ENCODE measurements at regions not wholly inside any gene's neighbourhood (a gene's known extent, or its start where the extent isn't known, plus 50 kb on each side); places are given as distances from the start of the nearest gene placed in this dataset.

GRCh38 chr9:80066931-80067330 lies 495.2 kb downstream of the TLE4 start:
- DNase-seq (ENCODE audit: low read depth), result no peak

GRCh38 chr9:80062567-80062966 lies 490.8 kb downstream of the TLE4 start:
- DNase-seq (ENCODE audit: low read depth), result no peak

GRCh38 chr9:80061940-80062339 lies 490.2 kb downstream of the TLE4 start:
- no peak for DNase-seq (ENCODE audit: low read depth)

- no peak for DNase-seq (ENCODE audit: low read depth)
Measured at GRCh38 chr9:80061096-80061495, 489.3 kb downstream of the TLE4 start.

GRCh38 chr9:80059979-80060378 lies 488.2 kb downstream of the TLE4 start:
- DNase-seq (ENCODE audit: low read depth), result no peak

- no peak for DNase-seq (ENCODE audit: low read depth)
Measured at GRCh38 chr9:80059191-80059590, 487.4 kb downstream of the TLE4 start.

- no peak for DNase-seq (ENCODE audit: low read depth)
Measured at GRCh38 chr9:80052830-80053229, 481.1 kb downstream of the TLE4 start.

GRCh38 chr9:80049096-80049782 lies 477.5 kb downstream of the TLE4 start:
- DNase-seq (ENCODE audit: low read depth), result no peak

GRCh38 chr9:80046481-80046880 lies 474.7 kb downstream of the TLE4 start:
- DNase-seq (ENCODE audit: low read depth), result no peak

GRCh38 chr9:80041821-80042220 lies 470.1 kb downstream of the TLE4 start:
- no peak for DNase-seq (ENCODE audit: low read depth)

- DNase-seq (ENCODE audit: low read depth), result no peak
Measured at GRCh38 chr9:80040457-80040856, 468.7 kb downstream of the TLE4 start.

- no peak for DNase-seq (ENCODE audit: low read depth)
Measured at GRCh38 chr9:80030801-80031200, 459.0 kb downstream of the TLE4 start.

GRCh38 chr9:80028501-80028900 lies 456.7 kb downstream of the TLE4 start:
- no peak for DNase-seq (ENCODE audit: low read depth)

GRCh38 chr9:80025796-80026520 lies 454.2 kb downstream of the TLE4 start:
- DNase-seq (ENCODE audit: low read depth), result no peak

GRCh38 chr9:80025131-80025530 lies 453.4 kb downstream of the TLE4 start:
- DNase-seq (ENCODE audit: low read depth), result no peak

GRCh38 chr9:80020530-80020929 lies 448.8 kb downstream of the TLE4 start:
- DNase-seq (ENCODE audit: low read depth), result no peak

- DNase-seq (ENCODE audit: low read depth), result no peak
Measured at GRCh38 chr9:80020056-80020455, 448.3 kb downstream of the TLE4 start.

- DNase-seq (ENCODE audit: low read depth), result no peak
Measured at GRCh38 chr9:80013891-80014290, 442.1 kb downstream of the TLE4 start.

- no peak for DNase-seq (ENCODE audit: low read depth)
Measured at GRCh38 chr9:80012557-80013330, 441.0 kb downstream of the TLE4 start.

GRCh38 chr9:80009204-80009603 lies 437.4 kb downstream of the TLE4 start:
- DNase-seq (ENCODE audit: low read depth), result no peak

- no peak for DNase-seq (ENCODE audit: low read depth)
Measured at GRCh38 chr9:80004714-80005113, 432.9 kb downstream of the TLE4 start.

- no peak for DNase-seq (ENCODE audit: low read depth)
Measured at GRCh38 chr9:79990536-79990935, 418.8 kb downstream of the TLE4 start.

- no peak for DNase-seq (ENCODE audit: low read depth)
Measured at GRCh38 chr9:79989079-79989478, 417.3 kb downstream of the TLE4 start.

All from stimulated activated CD8-positive, alpha-beta memory T cell treated with anti-CD3 and anti-CD28 coated beads, Interleukin-15, amount 100 ng/mL, for 1 hour (primary cell).